Activated CD4-positive, alpha-beta T cell treated with anti-CD3 and anti-CD28 coated beads, Interleukin-2, amount 10 ng/mL, durations not matched to agents 7 days and 5 days (primary cell): ENCODE measurements at regions not wholly inside any gene's neighbourhood (a gene's known extent, or its start where the extent isn't known, plus 50 kb on each side); places are given as distances from the start of the nearest gene placed in this dataset.
"Not testable (repeated sequence)": the region's sequence is repeated elsewhere in the genome, so short reads cannot be mapped to it uniquely, and the experiment has no call there.

Source experiments
- CTCF ChIA-PET: fragments of 350-600 bp; sonication (Branson Sonifier 250); formaldehyde crosslinking; loops from one replicate; lab custom pipeline; 2021; ENCODE audit warnings: antibody characterized with exemption; lab: Charles Lee
- POLR2A ChIA-PET: fragments of 350-600 bp; sonication (Branson Sonifier 250); formaldehyde crosslinking; loops from one replicate; lab custom pipeline; 2021; ENCODE audit warnings: antibody characterized with exemption; lab: Charles Lee
- DNase-seq: peaks from one replicate; pipeline ENCODE4 v3.0.0-alpha.2; 2020
- H3K27ac Mint-ChIP-seq: one replicate; pipeline ENCODE4 v1.8.0; 2021; ENCODE audit warnings: mild to moderate bottlenecking, moderate library complexity, mixed read lengths
- H3K27me3 Mint-ChIP-seq: one replicate; pipeline ENCODE4 v1.8.0; 2021; ENCODE audit warnings: mixed read lengths
- H3K36me3 Mint-ChIP-seq: one replicate; pipeline ENCODE4 v1.8.0; 2021; ENCODE audit warnings: low read depth, mixed read lengths
- H3K4me1 Mint-ChIP-seq: one replicate; pipeline ENCODE4 v1.8.0; 2021; ENCODE audit warnings: mixed read lengths
- H3K4me3 Mint-ChIP-seq: one replicate; pipeline ENCODE4 v1.8.0; 2021; ENCODE audit warnings: mild to moderate bottlenecking, moderate library complexity, mixed read lengths
- H3K9me3 Mint-ChIP-seq: one replicate; pipeline ENCODE4 v1.8.0; 2021; ENCODE audit warnings: mixed read lengths

DNA sequence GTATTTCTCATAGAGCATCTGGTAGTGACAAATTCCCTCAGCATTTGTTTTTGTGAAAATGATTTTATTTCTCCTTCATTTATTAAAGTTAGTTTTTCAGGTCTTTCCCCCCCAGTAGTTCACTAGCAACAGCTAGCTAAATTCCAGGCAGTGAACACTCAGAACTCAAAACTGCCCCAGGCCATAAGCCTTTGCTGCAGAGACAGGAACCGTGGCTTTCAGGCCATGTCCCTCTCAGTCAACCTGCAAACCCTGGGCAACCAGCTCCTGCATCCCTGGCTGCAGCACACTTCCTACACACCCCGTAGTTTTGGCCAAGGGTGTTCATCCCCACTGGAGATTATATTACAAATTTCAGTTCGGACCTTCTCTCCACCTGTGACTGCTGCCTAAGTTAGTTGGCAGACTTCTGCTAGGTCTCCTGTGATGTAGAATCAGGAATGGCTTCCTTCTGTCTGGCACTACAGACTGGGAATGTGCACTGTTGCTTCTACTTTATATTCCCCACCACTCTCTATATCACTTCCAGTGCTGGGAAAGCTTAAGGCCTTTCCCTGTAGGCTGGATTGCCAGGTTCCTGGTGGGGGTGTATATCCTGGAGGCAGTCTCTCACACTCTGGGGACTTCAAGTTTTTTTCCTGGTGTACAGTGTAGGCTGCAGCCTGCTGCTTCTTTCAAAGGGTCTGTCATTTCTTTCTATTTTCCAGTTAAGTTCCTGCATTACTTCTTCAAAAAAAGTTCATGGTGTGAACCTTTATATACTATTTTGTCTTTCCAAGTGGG is 924.4 kb upstream of the LRFN5 start:
- Mint-ChIP-seq H3K4me1 (no peaks in the 10 kb centered on the region), H3K36me3 (no peaks in the 10 kb centered on the region), H3K27ac (no peak overlapping the region), H3K27me3 (no peaks in the 10 kb centered on the region), H3K9me3 (no peaks in the 10 kb centered on the region), H3K4me3 (no peak overlapping the region)
- CTCF ChIA-PET, result no interaction called here
- POLR2A ChIA-PET, result no interaction called here
- DNase-seq, result no peak

DNA sequence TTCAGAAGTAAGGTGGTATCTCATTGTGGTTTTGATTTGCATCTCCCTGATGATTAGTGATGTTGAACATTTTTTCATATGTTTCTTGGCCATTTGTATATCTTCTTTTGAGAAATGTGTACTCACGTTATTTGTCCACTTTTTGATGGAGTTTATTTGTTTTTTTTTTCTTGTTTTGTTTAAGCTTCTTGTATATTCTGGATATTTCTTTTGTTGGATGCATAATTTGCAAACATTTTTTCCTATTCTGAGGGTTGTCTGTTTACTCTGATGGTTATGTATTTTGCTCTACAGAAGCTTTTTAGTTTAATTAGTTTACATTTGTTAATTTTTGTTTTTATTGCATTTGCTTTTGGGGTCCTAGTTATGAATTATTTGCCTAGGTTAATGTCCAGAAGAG is 927.4 kb upstream of the LRFN5 start:
- DNase-seq, result no peak
- Mint-ChIP-seq H3K4me3 (no peak overlapping the region), H3K36me3 (no peaks in the 10 kb centered on the region), H3K4me1 (no peaks in the 10 kb centered on the region), H3K9me3 (peaks cover 3% of the 10 kb centered on the region), H3K27ac (no peak overlapping the region), H3K27me3 (no peaks in the 10 kb centered on the region)
- CTCF ChIA-PET, result no interaction called here
- POLR2A ChIA-PET, result no interaction called here

DNA sequence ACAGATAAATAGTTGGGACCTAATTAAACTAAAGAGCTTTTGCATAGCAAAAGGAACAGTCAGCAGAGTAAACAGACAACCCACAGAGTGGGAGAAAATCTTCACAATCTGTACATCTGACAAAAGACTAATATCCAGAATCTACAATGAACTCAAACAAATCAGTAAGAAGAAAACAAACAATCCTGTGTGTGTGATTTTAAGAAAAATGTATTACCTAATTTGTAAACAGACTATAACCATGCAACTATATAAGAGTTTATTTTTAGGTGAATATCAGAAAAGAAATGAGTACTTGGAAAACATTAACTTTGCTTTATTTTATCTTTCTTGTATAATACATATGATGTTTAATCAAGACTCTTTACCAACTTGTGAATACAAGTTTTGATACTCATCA is 929.5 kb upstream of the LRFN5 start:
- H3K27me3 Mint-ChIP-seq, CTCF ChIA-PET, H3K9me3 Mint-ChIP-seq, H3K36me3 Mint-ChIP-seq, POLR2A ChIA-PET, H3K4me3 Mint-ChIP-seq, DNase-seq, H3K27ac Mint-ChIP-seq, H3K4me1 Mint-ChIP-seq: not testable (repeated sequence)

DNA sequence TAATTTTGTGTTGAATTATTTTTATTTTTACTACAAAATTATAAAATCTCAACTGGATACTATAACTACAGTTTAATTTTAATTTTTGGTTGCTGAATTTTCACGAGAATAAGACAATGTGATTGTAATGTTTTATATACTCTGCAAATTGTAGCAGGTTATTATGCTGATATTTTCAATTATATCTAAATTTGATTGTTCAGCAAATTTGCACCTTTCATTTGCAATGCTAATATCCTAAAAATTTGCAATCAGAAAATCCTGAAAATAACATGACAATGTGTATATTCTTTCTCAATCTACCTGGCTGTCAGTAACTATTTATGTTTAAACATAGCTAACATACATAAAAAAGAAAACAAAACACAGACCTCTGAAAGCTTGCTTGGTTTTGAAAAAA is 932.2 kb upstream of the LRFN5 start:
- H3K9me3 Mint-ChIP-seq, result peaks cover 3% of the 10 kb centered on the region
- H3K4me3 Mint-ChIP-seq, result no peak overlapping the region
- DNase-seq, result no peak
- H3K27me3 Mint-ChIP-seq, result no peaks in the 10 kb centered on the region
- no peaks in the 10 kb centered on the region for H3K4me1 Mint-ChIP-seq
- ChIA-PET POLR2A (no interaction called here), CTCF (no interaction called here)
- no peaks in the 10 kb centered on the region for H3K36me3 Mint-ChIP-seq
- H3K27ac Mint-ChIP-seq, result no peak overlapping the region

DNA sequence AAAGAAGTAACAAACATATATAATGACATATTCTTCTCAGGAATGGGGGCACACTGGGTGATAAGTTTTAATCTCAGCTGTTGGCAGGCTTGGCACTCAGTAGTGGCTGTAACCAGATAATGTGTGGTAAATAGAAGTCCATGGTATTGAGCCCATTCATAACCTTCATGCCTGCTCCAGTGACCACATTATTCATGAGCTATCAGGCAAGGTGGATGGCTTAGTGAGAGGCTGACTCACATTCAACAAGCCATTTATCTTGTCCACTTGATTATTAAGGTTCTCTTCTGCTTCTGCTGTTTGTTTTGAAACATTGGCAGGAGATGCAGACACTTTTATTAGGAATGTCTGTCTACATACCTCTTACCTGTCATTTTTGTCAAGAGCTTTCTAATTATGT is 950.4 kb upstream of the LRFN5 start:
- Mint-ChIP-seq H3K27ac (no peak overlapping the region), H3K4me1 (no peaks in the 10 kb centered on the region), H3K9me3 (no peaks in the 10 kb centered on the region), H3K36me3 (no peaks in the 10 kb centered on the region), H3K27me3 (no peaks in the 10 kb centered on the region), H3K4me3 (no peak overlapping the region)
- ChIA-PET CTCF (no interaction called here), POLR2A (no interaction called here)
- no peak for DNase-seq

DNA sequence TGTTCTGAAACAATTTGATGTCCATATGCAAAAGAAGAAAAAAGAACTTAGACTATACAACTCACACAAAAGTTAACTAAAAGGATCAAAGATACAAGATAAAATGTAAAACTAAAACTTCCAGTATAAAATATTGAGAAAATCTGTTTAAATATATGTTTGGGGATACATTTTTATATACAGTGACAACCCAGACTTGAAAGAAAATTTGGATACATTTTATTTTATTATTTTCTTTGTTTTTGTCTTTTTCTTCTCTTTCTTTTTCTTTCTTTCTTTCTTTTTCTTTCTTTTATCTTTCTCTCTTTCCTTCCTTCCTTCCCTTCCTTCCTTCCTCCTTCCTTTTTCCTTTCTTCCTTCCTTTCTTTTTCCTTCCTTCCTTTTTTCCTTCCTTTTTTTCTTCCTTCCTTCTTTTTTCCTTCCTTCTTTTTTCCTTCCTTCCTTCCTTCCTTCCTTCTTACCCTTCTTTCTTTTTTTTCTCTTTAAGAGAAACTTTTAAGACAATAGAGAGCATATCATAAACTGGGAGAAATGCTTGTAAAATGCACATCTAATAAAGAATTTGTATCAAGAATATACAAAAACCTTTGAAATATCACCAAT is 954.5 kb upstream of the LRFN5 start:
- Mint-ChIP-seq H3K27ac (no peak overlapping the region), H3K36me3 (no peaks in the 10 kb centered on the region), H3K27me3 (no peaks in the 10 kb centered on the region), H3K4me3 (no peak overlapping the region), H3K4me1 (no peaks in the 10 kb centered on the region), H3K9me3 (no peaks in the 10 kb centered on the region)
- no peak for DNase-seq
- CTCF ChIA-PET, result no interaction called here
- POLR2A ChIA-PET, result no interaction called here

DNA sequence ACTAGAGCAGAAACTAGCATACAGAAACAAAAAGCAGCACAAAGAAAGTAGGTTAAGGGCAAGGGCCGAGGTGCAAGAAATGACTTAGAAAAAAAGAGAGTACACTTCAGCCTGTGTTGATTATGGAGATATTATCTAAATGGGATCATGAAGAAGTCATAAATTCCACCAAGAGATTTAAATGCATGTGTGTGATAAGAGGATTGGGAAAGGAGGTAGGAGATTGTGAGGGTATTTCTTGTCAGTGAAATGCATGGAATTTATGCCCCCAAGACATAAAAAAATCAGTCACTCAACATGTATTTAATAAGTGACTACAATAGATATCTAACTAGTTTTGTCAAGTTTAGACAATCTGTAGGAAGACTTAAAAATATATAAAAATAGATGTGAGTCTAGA is 976.2 kb upstream of the LRFN5 start:
- CTCF ChIA-PET, result no interaction called here

DNA sequence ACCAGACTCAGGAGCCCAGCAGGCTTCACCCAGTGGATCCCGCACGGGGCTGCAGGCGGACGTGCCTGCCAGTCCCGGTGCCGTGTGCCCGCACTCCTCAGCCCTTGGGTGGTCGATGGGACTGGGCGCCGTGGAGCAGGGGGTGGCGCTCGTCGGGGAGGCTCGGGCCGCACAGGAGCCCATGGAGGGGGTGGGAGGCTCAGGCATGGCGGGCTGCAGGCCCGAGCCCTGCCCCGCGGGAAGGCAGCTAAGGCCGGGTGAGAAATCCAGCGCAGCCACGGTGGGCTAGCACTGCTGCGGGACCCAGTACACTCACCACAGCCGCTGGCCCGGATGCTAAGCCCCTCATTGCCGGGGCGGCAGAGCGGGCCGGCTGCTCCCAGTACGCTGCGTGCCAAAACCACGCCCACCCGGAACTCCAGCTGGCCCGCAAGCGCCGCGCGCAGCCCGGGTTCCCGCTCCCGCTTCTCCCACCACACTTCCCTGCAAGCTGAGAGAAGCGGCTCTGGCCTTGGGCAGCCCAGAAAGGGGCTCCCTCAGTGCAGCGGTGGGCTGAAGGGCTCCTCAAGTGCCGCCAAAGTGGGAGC is 977.0 kb upstream of the LRFN5 start:
- CTCF ChIA-PET, H3K4me1 Mint-ChIP-seq, POLR2A ChIA-PET, H3K4me3 Mint-ChIP-seq, H3K27me3 Mint-ChIP-seq, DNase-seq, H3K27ac Mint-ChIP-seq, H3K36me3 Mint-ChIP-seq, H3K9me3 Mint-ChIP-seq: not testable (repeated sequence)

More for the DNA sequence above, 976.2 kb upstream of the LRFN5 start:
- H3K27me3 Mint-ChIP-seq, result no peaks in the 10 kb centered on the region
- H3K9me3 Mint-ChIP-seq, result peaks cover 3% of the 10 kb centered on the region
- POLR2A ChIA-PET, result no interaction called here
- H3K27ac Mint-ChIP-seq, result no peak overlapping the region
- DNase-seq, result no peak
- no peaks in the 10 kb centered on the region for H3K36me3 Mint-ChIP-seq
- no peak overlapping the region for H3K4me3 Mint-ChIP-seq
- H3K4me1 Mint-ChIP-seq, result no peaks in the 10 kb centered on the region

DNA sequence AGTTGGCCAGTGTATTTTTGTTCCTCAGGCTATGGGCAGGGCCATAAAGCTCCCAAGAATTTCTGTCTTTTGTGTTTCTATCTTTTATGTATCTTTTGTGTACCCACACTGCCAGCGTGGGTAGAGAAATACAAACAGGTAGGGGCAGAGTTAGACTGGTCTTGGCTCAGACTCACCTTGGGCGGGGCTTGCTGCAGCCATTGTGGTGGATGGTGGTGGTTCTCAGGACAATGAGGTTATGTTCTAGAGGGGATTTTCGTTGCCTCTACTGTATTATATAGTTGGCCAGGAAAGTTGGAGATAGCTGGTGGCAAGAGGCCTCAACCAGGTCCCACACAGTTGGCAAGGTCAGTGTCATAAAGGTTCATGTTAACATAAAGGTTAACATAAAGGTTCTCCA is 977.5 kb upstream of the LRFN5 start:
- Mint-ChIP-seq H3K27me3 (no peaks in the 10 kb centered on the region), H3K27ac (no peak overlapping the region), H3K9me3 (peaks cover 3% of the 10 kb centered on the region), H3K4me3 (no peak overlapping the region), H3K36me3 (no peaks in the 10 kb centered on the region), H3K4me1 (no peaks in the 10 kb centered on the region)
- ChIA-PET CTCF (no interaction called here), POLR2A (no interaction called here)
- no peak for DNase-seq

DNA sequence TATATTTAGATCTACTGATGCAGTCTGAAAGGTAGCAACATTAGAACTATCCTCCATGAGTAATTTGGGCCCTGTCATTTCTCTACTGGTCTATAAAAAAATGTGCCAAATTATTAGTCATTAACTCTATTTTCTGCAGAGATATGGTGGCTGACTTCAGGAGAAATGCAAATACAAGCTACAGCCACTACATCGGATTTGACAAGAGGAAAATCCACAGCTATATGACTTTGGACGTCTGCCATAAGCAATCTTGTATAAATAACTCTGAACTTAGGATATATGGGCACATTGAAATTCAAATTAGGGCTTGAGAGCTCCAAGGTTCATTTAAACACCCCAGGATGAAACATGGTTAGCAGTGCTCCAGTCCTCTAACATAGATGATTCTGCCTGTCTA is 983.0 kb upstream of the LRFN5 start:
- no peaks in the 10 kb centered on the region for H3K36me3 Mint-ChIP-seq

DNA sequence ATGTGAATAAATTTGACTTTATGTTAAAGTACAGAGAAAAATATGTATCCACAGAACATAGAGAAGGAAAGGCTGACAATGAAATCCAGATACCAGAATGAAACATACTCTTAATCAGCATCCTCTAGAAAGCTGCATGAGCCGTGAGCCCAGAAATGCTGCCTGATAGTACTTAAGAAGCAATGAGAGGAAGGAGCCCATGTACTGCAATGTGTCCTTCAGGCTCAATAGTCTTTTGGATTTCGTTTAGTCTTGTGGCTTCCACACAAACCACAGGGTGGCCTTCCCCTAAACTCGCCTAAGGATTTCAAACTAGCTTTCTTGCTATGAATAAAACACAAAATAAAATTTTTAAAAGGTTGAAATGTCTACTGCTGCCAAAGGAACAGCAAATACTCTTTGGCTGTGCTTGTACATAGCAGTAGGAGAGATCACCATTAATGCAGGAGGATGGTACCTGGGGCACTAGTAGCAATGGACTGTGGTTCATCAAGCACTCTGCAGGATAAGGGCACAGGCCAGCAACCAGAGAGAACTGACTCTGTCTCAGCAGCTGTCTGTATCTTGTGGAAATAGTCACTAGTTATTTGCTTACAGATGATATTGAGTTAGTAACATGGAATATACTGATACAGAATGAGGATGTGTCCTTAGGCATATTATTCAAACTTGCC is 988.3 kb upstream of the LRFN5 start:
- ChIA-PET POLR2A (no interaction called here), CTCF (no interaction called here)
- Mint-ChIP-seq H3K27ac (no peak overlapping the region), H3K4me1 (no peaks in the 10 kb centered on the region), H3K4me3 (no peak overlapping the region), H3K27me3 (no peaks in the 10 kb centered on the region), H3K9me3 (peaks cover 3% of the 10 kb centered on the region), H3K36me3 (no peaks in the 10 kb centered on the region)
- DNase-seq, result no peak

More for the DNA sequence above, 983.0 kb upstream of the LRFN5 start:
- POLR2A ChIA-PET, result no interaction called here
- no peaks in the 10 kb centered on the region for H3K27me3 Mint-ChIP-seq
- CTCF ChIA-PET, result no interaction called here
- no peaks in the 10 kb centered on the region for H3K9me3 Mint-ChIP-seq
- no peaks in the 10 kb centered on the region for H3K4me1 Mint-ChIP-seq
- H3K4me3 Mint-ChIP-seq, result no peak overlapping the region
- no peak overlapping the region for H3K27ac Mint-ChIP-seq
- no peak for DNase-seq

DNA sequence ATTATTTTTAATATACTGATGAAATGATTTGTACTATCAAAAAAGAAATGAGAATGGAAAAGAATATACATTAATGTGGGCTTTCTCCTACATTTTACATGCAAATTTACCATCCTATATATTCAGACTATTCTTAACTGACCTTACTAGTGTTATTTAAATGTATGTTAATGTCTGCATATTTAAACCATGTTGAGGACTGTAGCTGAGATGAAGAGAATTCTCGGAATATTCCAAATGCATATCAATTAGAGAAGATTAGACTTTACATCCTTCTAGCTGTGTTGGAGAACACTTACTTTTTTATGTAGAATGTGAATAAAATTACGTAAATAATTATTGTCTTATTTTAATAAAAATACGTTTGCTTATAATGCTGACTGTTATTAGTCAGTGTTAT is 990.1 kb upstream of the LRFN5 start:
- Mint-ChIP-seq H3K27me3 (no peaks in the 10 kb centered on the region), H3K9me3 (peaks cover 3% of the 10 kb centered on the region), H3K27ac (no peak overlapping the region), H3K4me3 (no peak overlapping the region), H3K36me3 (no peaks in the 10 kb centered on the region), H3K4me1 (no peaks in the 10 kb centered on the region)
- POLR2A ChIA-PET, result no interaction called here
- no peak for DNase-seq
- CTCF ChIA-PET, result no interaction called here

DNA sequence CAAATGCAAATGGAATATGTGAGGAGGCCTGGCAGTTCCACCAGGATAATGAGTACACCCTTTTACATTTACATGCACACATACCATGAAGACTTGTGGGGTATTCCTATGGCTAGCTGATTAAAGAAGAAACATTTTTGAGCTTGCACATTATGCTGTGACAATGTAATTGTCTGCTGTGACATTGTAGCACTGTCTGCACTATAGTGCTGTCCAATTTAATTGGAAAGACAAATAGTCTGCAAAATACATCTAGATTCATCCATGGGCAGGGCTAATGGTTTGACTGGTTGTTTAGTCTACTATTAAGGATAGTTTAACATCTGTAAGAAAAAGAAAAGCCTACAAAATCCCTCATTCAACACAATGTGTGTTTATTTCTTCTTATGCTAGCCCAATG is 1005.6 kb upstream of the LRFN5 start:
- H3K4me3 Mint-ChIP-seq, result no peak overlapping the region
- no peaks in the 10 kb centered on the region for H3K9me3 Mint-ChIP-seq
- POLR2A ChIA-PET, result no interaction called here
- H3K4me1 Mint-ChIP-seq, result no peaks in the 10 kb centered on the region
- no peaks in the 10 kb centered on the region for H3K27me3 Mint-ChIP-seq
- DNase-seq, result no peak
- no peak overlapping the region for H3K27ac Mint-ChIP-seq
- CTCF ChIA-PET, result no interaction called here
- no peaks in the 10 kb centered on the region for H3K36me3 Mint-ChIP-seq
